Esophagus squamous epithelium (tissue), 4 donors: ENCODE measurements at regions not wholly inside any gene's neighbourhood (a gene's known extent, or its start where the extent isn't known, plus 50 kb on each side); places are given as distances from the start of the nearest gene placed in this dataset.

ENCODE experiments used
- POLR2A ChIP-seq, 4 donors: fragments of 450-650 bp; IDR thresholded peaks; one replicate each; pipeline ENCODE4 v1.6.1; 2017; ENCODE audit warnings: antibody characterized with exemption in 4 of 4, mild to moderate bottlenecking in 4 of 4, moderate library complexity in 3 of 4
- TF ChIP-seq, protein P1 (sequence below), 6 experiments: fragments of 450-650 bp in 4 of 6; fragments of 200-600 bp in 2 of 6; sonication (generic) in 2 of 6; IDR thresholded peaks; one replicate each; pipeline ENCODE4 v1.5.1; 2016 to 2019; ENCODE audit warnings: antibody characterized with exemption in 6 of 6, mild to moderate bottlenecking in 4 of 6, moderate library complexity in 4 of 6

DNA sequence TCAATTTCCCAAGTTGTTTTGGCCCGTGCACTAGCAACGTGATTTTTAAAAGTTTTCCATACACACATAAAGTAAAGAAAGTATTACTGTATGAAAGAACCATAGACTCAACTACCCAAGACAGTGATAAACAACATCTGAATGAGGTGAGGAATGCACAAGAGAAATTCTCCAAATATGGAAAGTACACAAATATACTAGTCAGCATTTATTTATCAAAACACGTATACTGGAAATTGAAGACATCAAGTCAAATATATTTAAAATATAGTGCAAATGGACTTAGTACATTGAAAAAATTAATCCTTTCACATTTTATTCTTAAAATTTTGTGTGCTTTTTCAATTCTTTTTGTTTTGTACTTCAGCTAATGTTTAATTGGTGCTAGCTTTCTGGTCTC lies 143.6 kb downstream of the ARL4A start:
- TF ChIP-seq, protein P1, sequence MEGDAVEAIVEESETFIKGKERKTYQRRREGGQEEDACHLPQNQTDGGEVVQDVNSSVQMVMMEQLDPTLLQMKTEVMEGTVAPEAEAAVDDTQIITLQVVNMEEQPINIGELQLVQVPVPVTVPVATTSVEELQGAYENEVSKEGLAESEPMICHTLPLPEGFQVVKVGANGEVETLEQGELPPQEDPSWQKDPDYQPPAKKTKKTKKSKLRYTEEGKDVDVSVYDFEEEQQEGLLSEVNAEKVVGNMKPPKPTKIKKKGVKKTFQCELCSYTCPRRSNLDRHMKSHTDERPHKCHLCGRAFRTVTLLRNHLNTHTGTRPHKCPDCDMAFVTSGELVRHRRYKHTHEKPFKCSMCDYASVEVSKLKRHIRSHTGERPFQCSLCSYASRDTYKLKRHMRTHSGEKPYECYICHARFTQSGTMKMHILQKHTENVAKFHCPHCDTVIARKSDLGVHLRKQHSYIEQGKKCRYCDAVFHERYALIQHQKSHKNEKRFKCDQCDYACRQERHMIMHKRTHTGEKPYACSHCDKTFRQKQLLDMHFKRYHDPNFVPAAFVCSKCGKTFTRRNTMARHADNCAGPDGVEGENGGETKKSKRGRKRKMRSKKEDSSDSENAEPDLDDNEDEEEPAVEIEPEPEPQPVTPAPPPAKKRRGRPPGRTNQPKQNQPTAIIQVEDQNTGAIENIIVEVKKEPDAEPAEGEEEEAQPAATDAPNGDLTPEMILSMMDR (IDR thresholded peaks at IDR 0.05): no peak
- no peak for TF ChIP-seq POLR2A (IDR thresholded peaks at IDR 0.05)
